GM23338 (cell line): ENCODE measurements at regions not wholly inside any gene's neighbourhood (a gene's known extent, or its start where the extent isn't known, plus 50 kb on each side); places are given as distances from the start of the nearest gene placed in this dataset.

Source experiments
- ATAC-seq: fragments of 200-7000 bp; cut with Tn5 transposase; 3 replicates; pipeline ENCODE4 v1.9.1; 2020
- DNase-seq: peaks from one replicate; pipeline ENCODE4 v3.0.0-alpha.2; 2015; ENCODE audit warnings: low spot score
- H2AFZ ChIP-seq: fragments of 200-600 bp; sonication (generic); 2 replicates; pipeline ENCODE4 v1.8.0; 2016; ENCODE audit warnings: antibody characterized with exemption, mild to moderate bottlenecking, moderate library complexity
- H3F3A ChIP-seq: fragments of 200-600 bp; sonication (generic); replicated peaks from 2 replicates; pipeline ENCODE4 v1.8.0; 2017; ENCODE audit warnings: antibody characterized with exemption, mixed run types, low read depth
- H3K27ac ChIP-seq: fragments of 200-600 bp; sonication (generic); 2 replicates; pipeline ENCODE4 v1.6.1; 2016; ENCODE audit warnings: low read depth
- H3K27me3 ChIP-seq: fragments of 200-600 bp; sonication (generic); 2 replicates; pipeline ENCODE4 v1.8.0; 2016; ENCODE audit warnings: mild to moderate bottlenecking, mixed run types, moderate library complexity; ENCODE audit not compliant: insufficient read depth
- H3K36me3 ChIP-seq: fragments of 200-600 bp; sonication (generic); 2 replicates; pipeline ENCODE4 v1.8.0; 2016; ENCODE audit warnings: mild to moderate bottlenecking; ENCODE audit not compliant: insufficient read depth
- H3K4me1 ChIP-seq: fragments of 200-600 bp; sonication (generic); 2 replicates; pipeline ENCODE4 v1.8.0; 2016; ENCODE audit warnings: mild to moderate bottlenecking, moderate library complexity; ENCODE audit not compliant: insufficient read depth
- H3K4me2 ChIP-seq: fragments of 200-600 bp; sonication (generic); 2 replicates; pipeline ENCODE4 v1.7.1; 2017; ENCODE audit warnings: mixed run types
- H3K4me3 ChIP-seq: fragments of 200-600 bp; sonication (generic); 2 replicates; pipeline ENCODE4 v1.6.1; 2016; ENCODE audit warnings: mixed run types
- H3K79me2 ChIP-seq: fragments of 200-600 bp; sonication (generic); replicated peaks from 2 replicates; pipeline ENCODE4 v1.8.0; 2017; ENCODE audit warnings: mild to moderate bottlenecking; ENCODE audit not compliant: insufficient read depth
- H3K9me2 ChIP-seq: fragments of 200-600 bp; sonication (generic); 2 replicates; pipeline ENCODE4 v1.8.0; 2017; ENCODE audit not compliant: insufficient read depth
- H4K20me1 ChIP-seq: fragments of 200-600 bp; sonication (generic); replicated peaks from 2 replicates; pipeline ENCODE4 v1.8.0; 2017; ENCODE audit warnings: mild to moderate bottlenecking; ENCODE audit not compliant: insufficient read depth
- H3K27ac Mint-ChIP-seq: 2 replicates; pipeline ENCODE4 v1.8.0; 2020; ENCODE audit warnings: inconsistent platforms, mild to moderate bottlenecking, moderate library complexity, mixed read lengths
- H3K27me3 Mint-ChIP-seq: 3 replicates; pipeline ENCODE4 v1.8.0; 2022; ENCODE audit warnings: low read depth, mild to moderate bottlenecking, moderate library complexity, mixed read lengths, inconsistent platforms; ENCODE audit not compliant: insufficient read depth, poor library complexity
- H3K36me3 Mint-ChIP-seq: 3 replicates; pipeline ENCODE4 v1.8.0; 2021; ENCODE audit warnings: low read depth, mild to moderate bottlenecking, inconsistent platforms, moderate library complexity, mixed read lengths
- H3K4me1 Mint-ChIP-seq: 3 replicates; pipeline ENCODE4 v1.8.0; 2020; ENCODE audit warnings: mild to moderate bottlenecking, inconsistent platforms, mixed read lengths
- H3K4me3 Mint-ChIP-seq: 3 replicates; pipeline ENCODE4 v1.8.0; 2021; ENCODE audit warnings: moderate library complexity, mild to moderate bottlenecking, inconsistent platforms, mixed read lengths
- H3K9me3 Mint-ChIP-seq: 3 replicates; pipeline ENCODE4 v1.8.0; 2020; ENCODE audit warnings: moderate library complexity, mild to moderate bottlenecking, inconsistent platforms, mixed read lengths
- CREB1 ChIP-seq: fragments of 250-450 bp; sonication (Bioruptor Pico); IDR thresholded peaks from 2 replicates; pipeline ENCODE4 v1.5.0; 2020; ENCODE audit warnings: low read depth, mild to moderate bottlenecking, moderate library complexity
- EZH2 ChIP-seq: fragments of 200-600 bp; sonication (generic); IDR thresholded peaks from one replicate; pipeline ENCODE4 v1.8.0; 2017; ENCODE audit warnings: antibody characterized with exemption, mild to moderate bottlenecking, low read depth; ENCODE audit not compliant: unreplicated experiment
- EZH2phosphoT487 ChIP-seq: fragments of 200-600 bp; sonication (generic); IDR thresholded peaks from one replicate; pipeline ENCODE4 v1.8.1; 2018; ENCODE audit warnings: antibody characterized with exemption; ENCODE audit not compliant: unreplicated experiment
- JUNB ChIP-seq: IDR thresholded peaks from one replicate; pipeline ENCODE4 v1.6.1; 2016; ENCODE audit warnings: antibody characterized with exemption; ENCODE audit not compliant: unreplicated experiment
- NANOG ChIP-seq: IDR thresholded peaks from 2 replicates; pipeline ENCODE4 v1.6.1; 2016; ENCODE audit warnings: antibody characterized with exemption, borderline replicate concordance
- POLR2AphosphoS5 ChIP-seq: IDR thresholded peaks from 2 replicates; pipeline ENCODE4 v1.6.1; 2016; ENCODE audit warnings: antibody characterized with exemption, low read depth
- STAT1 ChIP-seq: IDR thresholded peaks from one replicate; pipeline ENCODE4 v1.6.1; 2016; ENCODE audit warnings: antibody characterized with exemption; ENCODE audit not compliant: unreplicated experiment
- ZNF114 ChIP-seq: fragments of 250-450 bp; sonication (Bioruptor Pico); IDR thresholded peaks from 2 replicates; pipeline ENCODE4 v1.5.0; 2020; ENCODE audit warnings: mild to moderate bottlenecking, moderate library complexity
- ZNF331 ChIP-seq: fragments of 250-450 bp; sonication (Bioruptor Pico); IDR thresholded peaks from 2 replicates; pipeline ENCODE4 v1.5.0; 2020; ENCODE audit warnings: low read depth, mild to moderate bottlenecking, moderate library complexity
- ZNF462 ChIP-seq: fragments of 250-450 bp; sonication (Bioruptor Pico); IDR thresholded peaks from 2 replicates; pipeline ENCODE4 v1.5.0; 2020; ENCODE audit warnings: mild to moderate bottlenecking, moderate library complexity
- TF ChIP-seq, protein P1 (sequence below): IDR thresholded peaks from 2 replicates; pipeline ENCODE4 v1.6.1; 2016; ENCODE audit warnings: antibody characterized with exemption
- TF ChIP-seq, protein P2 (sequence below): IDR thresholded peaks from one replicate; pipeline ENCODE4 v1.6.1; 2018; ENCODE audit warnings: antibody characterized with exemption; ENCODE audit not compliant: unreplicated experiment
- TF ChIP-seq, protein P3 (sequence below), 2 experiments: fragments of 200-600 bp in 1 of 2; sonication (generic) in 1 of 2; conservative IDR thresholded peaks; 2 replicates each; pipeline versions ENCODE4 v1.5.1 to v1.6.1; 2016 to 2017; ENCODE audit warnings: antibody characterized with exemption in 2 of 2, low read depth in 2 of 2, mild to moderate bottlenecking in 2 of 2, moderate library complexity in 1 of 2

DNA sequence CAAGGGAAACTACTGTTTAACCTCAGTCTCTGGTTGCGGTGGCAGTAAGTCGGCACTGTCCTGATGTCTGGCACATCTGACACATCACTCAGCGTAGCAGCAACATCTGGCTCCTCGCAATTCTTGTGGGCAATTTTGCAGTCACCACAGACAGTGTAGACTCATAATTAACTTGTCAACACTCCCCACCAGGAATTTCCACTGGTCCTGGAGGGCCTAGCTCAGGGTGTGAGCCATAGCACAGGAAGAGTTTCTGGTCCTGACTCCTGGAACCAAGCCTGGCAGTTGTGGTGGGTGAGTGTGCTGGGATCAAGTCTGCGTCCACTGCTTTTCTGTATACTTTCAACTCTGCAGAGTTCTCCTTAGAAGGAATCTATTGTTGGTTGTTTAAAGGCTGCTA is 209.7 kb downstream of the SNX19 start:
- Mint-ChIP-seq H3K9me3 (peaks cover 3% of the 10 kb centered on the region; the same call in 2 of the 3 replicates), H3K36me3 (no peaks in the 10 kb centered on the region), H3K27me3 (peaks cover 7% of the 10 kb centered on the region), H3K4me3 (no peak overlapping the region), H3K4me1 (peaks cover 2% of the 10 kb centered on the region; the same call in 2 of the 3 replicates), H3K27ac (no peak overlapping the region)
- no peaks in the 10 kb centered on the region for H3K79me2 ChIP-seq
- H3K4me3 ChIP-seq = no peak overlapping the region
- no peaks in the 10 kb centered on the region for H3K27me3 ChIP-seq
- H3K4me1 ChIP-seq = no peaks in the 10 kb centered on the region
- H3K36me3 ChIP-seq = no peaks in the 10 kb centered on the region
- no peaks in the 10 kb centered on the region for H3F3A ChIP-seq
- no peak for DNase-seq
- no peaks in the 10 kb centered on the region for H4K20me1 ChIP-seq
- ATAC-seq = no peak
- H2AFZ ChIP-seq = no peak overlapping the region
- H3K27ac ChIP-seq = no peak overlapping the region
- peaks cover 3% of the 10 kb centered on the region; the same call in 1 of the 2 replicates for H3K9me2 ChIP-seq
- TF ChIP-seq POLR2AphosphoS5 (no peak), EZH2phosphoT487 (no peak), ZNF331 (no peak), ZNF462 (no peak), EZH2 (no peak), ZNF114 (CRISPR knock-in tag) (no peak), CREB1 (CRISPR knock-in tag) (no peak), JUNB (no peak), NANOG (no peak), STAT1 (no peak)
- TF ChIP-seq, protein P1, sequence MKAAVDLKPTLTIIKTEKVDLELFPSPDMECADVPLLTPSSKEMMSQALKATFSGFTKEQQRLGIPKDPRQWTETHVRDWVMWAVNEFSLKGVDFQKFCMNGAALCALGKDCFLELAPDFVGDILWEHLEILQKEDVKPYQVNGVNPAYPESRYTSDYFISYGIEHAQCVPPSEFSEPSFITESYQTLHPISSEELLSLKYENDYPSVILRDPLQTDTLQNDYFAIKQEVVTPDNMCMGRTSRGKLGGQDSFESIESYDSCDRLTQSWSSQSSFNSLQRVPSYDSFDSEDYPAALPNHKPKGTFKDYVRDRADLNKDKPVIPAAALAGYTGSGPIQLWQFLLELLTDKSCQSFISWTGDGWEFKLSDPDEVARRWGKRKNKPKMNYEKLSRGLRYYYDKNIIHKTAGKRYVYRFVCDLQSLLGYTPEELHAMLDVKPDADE = no peak
- TF ChIP-seq, protein P2, sequence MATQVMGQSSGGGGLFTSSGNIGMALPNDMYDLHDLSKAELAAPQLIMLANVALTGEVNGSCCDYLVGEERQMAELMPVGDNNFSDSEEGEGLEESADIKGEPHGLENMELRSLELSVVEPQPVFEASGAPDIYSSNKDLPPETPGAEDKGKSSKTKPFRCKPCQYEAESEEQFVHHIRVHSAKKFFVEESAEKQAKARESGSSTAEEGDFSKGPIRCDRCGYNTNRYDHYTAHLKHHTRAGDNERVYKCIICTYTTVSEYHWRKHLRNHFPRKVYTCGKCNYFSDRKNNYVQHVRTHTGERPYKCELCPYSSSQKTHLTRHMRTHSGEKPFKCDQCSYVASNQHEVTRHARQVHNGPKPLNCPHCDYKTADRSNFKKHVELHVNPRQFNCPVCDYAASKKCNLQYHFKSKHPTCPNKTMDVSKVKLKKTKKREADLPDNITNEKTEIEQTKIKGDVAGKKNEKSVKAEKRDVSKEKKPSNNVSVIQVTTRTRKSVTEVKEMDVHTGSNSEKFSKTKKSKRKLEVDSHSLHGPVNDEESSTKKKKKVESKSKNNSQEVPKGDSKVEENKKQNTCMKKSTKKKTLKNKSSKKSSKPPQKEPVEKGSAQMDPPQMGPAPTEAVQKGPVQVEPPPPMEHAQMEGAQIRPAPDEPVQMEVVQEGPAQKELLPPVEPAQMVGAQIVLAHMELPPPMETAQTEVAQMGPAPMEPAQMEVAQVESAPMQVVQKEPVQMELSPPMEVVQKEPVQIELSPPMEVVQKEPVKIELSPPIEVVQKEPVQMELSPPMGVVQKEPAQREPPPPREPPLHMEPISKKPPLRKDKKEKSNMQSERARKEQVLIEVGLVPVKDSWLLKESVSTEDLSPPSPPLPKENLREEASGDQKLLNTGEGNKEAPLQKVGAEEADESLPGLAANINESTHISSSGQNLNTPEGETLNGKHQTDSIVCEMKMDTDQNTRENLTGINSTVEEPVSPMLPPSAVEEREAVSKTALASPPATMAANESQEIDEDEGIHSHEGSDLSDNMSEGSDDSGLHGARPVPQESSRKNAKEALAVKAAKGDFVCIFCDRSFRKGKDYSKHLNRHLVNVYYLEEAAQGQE = no peak
- TF ChIP-seq, protein P3, sequence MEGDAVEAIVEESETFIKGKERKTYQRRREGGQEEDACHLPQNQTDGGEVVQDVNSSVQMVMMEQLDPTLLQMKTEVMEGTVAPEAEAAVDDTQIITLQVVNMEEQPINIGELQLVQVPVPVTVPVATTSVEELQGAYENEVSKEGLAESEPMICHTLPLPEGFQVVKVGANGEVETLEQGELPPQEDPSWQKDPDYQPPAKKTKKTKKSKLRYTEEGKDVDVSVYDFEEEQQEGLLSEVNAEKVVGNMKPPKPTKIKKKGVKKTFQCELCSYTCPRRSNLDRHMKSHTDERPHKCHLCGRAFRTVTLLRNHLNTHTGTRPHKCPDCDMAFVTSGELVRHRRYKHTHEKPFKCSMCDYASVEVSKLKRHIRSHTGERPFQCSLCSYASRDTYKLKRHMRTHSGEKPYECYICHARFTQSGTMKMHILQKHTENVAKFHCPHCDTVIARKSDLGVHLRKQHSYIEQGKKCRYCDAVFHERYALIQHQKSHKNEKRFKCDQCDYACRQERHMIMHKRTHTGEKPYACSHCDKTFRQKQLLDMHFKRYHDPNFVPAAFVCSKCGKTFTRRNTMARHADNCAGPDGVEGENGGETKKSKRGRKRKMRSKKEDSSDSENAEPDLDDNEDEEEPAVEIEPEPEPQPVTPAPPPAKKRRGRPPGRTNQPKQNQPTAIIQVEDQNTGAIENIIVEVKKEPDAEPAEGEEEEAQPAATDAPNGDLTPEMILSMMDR (conservative IDR thresholded peaks at IDR 0.05; ENCODE audit: low read depth in 2 of 2) = no peak
- no peak overlapping the region for H3K4me2 ChIP-seq
